RWPE2 (cell line): ENCODE measurements at regions not wholly inside any gene's neighbourhood (a gene's known extent, or its start where the extent isn't known, plus 50 kb on each side); places are given as distances from the start of the nearest gene placed in this dataset.

Source experiments
- ATAC-seq: fragments of 200-7000 bp; cut with Tn5 transposase; 3 replicates; pipeline ENCODE4 v1.9.1; 2021; ENCODE audit warnings: low read depth
- DNase-seq: peaks from one replicate; pipeline ENCODE4 v3.0.0-alpha.2; 2020; ENCODE audit warnings: low spot score
- H3K27ac ChIP-seq: fragments of 450-650 bp; 2 replicates; pipeline ENCODE4 v1.5.1; 2017; ENCODE audit warnings: mild to moderate bottlenecking; ENCODE audit not compliant: poor library complexity, severe bottlenecking
- H3K27me3 ChIP-seq: fragments of 250-450 bp; sonication (Bioruptor Pico); 2 replicates; pipeline ENCODE4 v1.5.1; 2021; ENCODE audit warnings: mild to moderate bottlenecking, moderate library complexity; ENCODE audit not compliant: insufficient read depth, poor library complexity, severe bottlenecking
- H3K36me3 ChIP-seq: fragments of 250-450 bp; sonication (Bioruptor Pico); 2 replicates; pipeline ENCODE4 v1.5.1; 2020; ENCODE audit warnings: low read depth, mild to moderate bottlenecking, moderate library complexity
- H3K4me1 ChIP-seq: fragments of 250-450 bp; sonication (Bioruptor Pico); 2 replicates; pipeline ENCODE4 v1.5.1; 2021; ENCODE audit warnings: mild to moderate bottlenecking, moderate library complexity; ENCODE audit not compliant: insufficient read depth, poor library complexity, severe bottlenecking
- H3K4me3 ChIP-seq: fragments of 250-450 bp; sonication (Bioruptor Pico); 2 replicates; pipeline ENCODE4 v1.5.1; 2021; ENCODE audit warnings: mild to moderate bottlenecking, moderate library complexity; ENCODE audit not compliant: severe bottlenecking
- H3K9me3 ChIP-seq: fragments of 250-450 bp; sonication (Bioruptor Pico); 2 replicates; pipeline ENCODE4 v1.5.1; 2021; ENCODE audit warnings: mild to moderate bottlenecking, moderate library complexity; ENCODE audit not compliant: severe bottlenecking
- CTCF ChIP-seq: fragments of 450-650 bp; IDR thresholded peaks from one replicate; pipeline ENCODE4 v1.5.1; 2017; ENCODE audit warnings: mild to moderate bottlenecking, moderate library complexity; ENCODE audit not compliant: poor library complexity, severe bottlenecking

DNA sequence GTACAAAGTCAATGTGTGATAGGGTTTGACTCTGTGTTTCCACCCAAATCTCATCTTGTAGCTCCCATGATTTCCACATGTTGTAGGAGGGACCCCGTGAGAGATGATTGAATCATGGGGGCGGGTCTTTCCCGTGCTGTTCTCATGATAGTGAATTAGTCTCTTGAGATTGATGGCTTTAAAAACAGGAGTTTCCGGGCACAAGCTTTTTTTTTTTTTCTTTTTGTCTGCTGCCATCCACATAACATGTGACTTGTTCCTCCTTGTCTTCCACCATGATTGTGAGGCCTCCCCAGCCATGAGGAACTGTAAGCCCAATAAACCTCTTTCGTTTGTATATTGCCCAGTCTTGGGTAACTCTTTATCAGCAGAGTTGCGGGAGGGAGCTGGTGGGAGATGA, 259.6 kb downstream of the TUSC7 start:
- ATAC-seq (no peak), DNase-seq (no peak)
- Histone ChIP-seq H3K27me3 (no peaks in the 10 kb centered on the region), H3K4me1 (no peaks in the 10 kb centered on the region), H3K36me3 (no peaks in the 10 kb centered on the region), H3K27ac (no peak overlapping the region), H3K4me3 (no peak overlapping the region), H3K9me3 (no peaks in the 10 kb centered on the region)
- no peak for TF ChIP-seq CTCF

DNA sequence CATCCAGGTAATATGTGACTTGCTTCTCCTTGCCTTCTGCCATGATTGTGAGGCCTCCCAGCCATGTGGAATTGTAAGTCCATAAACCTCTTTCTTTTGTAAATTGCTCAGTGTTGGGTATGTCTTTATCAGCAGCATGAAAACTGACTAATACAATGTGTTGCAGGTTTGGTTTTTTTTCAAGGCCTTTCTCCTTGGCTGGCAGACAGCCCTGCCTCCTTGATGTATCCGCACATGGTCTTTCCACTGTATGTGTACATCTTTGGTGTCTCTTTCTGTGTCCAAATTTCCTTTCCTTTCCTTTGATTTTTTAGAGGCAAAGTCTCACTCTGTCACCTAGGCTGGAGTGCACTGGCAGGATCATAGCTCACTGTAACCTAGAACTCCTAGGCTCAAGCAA, 260.1 kb downstream of the TUSC7 start:
- ATAC-seq (no peak), DNase-seq (no peak)
- Histone ChIP-seq H3K4me3 (no peak overlapping the region), H3K27me3 (no peaks in the 10 kb centered on the region), H3K27ac (no peak overlapping the region), H3K9me3 (no peaks in the 10 kb centered on the region), H3K4me1 (no peaks in the 10 kb centered on the region), H3K36me3 (no peaks in the 10 kb centered on the region)
- no peak for TF ChIP-seq CTCF

GRCh38 chr3:116971531-116971930, 262.0 kb downstream of the TUSC7 start:
- DNase-seq, result no peak
- Histone ChIP-seq H3K36me3 (no peaks in the 10 kb centered on the region), H3K9me3 (no peaks in the 10 kb centered on the region), H3K27me3 (no peaks in the 10 kb centered on the region), H3K4me3 (no peak overlapping the region), H3K4me1 (no peaks in the 10 kb centered on the region), H3K27ac (no peak overlapping the region)
- no peak for TF ChIP-seq CTCF
- no peak for ATAC-seq

- Histone ChIP-seq H3K27me3 (peaks cover 2% of the 10 kb centered on the region), H3K27ac (no peak overlapping the region), H3K36me3 (no peaks in the 10 kb centered on the region), H3K4me1 (no peaks in the 10 kb centered on the region), H3K9me3 (no peaks in the 10 kb centered on the region), H3K4me3 (no peak overlapping the region)
- no peak for ATAC-seq
- no peak for DNase-seq
- TF ChIP-seq CTCF, result no peak
These were observed 265.1 kb downstream of the TUSC7 start for GRCh38 chr3:116974702-116975101.

DNA sequence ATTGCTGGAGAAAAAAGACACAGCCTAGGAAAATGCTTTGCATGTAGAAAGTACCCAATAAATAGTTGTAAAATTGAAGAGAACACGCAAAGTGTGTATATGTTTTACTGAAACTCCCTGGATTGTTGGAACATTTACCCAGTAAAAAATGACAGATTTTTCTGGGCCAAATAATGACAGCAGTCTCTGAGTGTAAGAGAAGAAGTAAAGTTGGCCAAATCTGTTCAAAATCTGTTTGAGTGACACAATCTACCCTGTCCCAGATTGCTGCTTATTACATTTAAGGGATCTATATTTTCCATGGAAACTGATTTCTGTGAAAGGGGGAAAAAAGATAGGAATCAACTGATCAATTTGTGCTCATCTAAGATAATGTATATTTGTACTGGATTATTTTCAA, 267.9 kb downstream of the TUSC7 start:
- Histone ChIP-seq H3K27me3 (peaks cover 2% of the 10 kb centered on the region), H3K36me3 (no peaks in the 10 kb centered on the region), H3K9me3 (no peaks in the 10 kb centered on the region), H3K4me3 (no peak overlapping the region), H3K4me1 (no peaks in the 10 kb centered on the region), H3K27ac (no peak overlapping the region)
- ATAC-seq (no peak), DNase-seq (no peak)
- no peak for TF ChIP-seq CTCF
